Nephron (organoid): ENCODE measurements at regions not wholly inside any gene's neighbourhood (a gene's known extent, or its start where the extent isn't known, plus 50 kb on each side); places are given as distances from the start of the nearest gene placed in this dataset.

Source experiments
- H3K27ac Mint-ChIP-seq, 3 experiments: 2 replicates each; pipeline ENCODE4 v1.8.0; 2020; ENCODE audit warnings: mixed read lengths in 3 of 3, mild to moderate bottlenecking in 2 of 3, moderate library complexity in 1 of 3
- H3K27me3 Mint-ChIP-seq: 2 replicates; pipeline ENCODE4 v1.8.0; 2021; ENCODE audit warnings: low read depth, mild to moderate bottlenecking, moderate library complexity, mixed read lengths
- H3K36me3 Mint-ChIP-seq: 2 replicates; pipeline ENCODE4 v1.8.0; 2020; ENCODE audit warnings: low read depth, mixed read lengths
- H3K4me1 Mint-ChIP-seq: 2 replicates; pipeline ENCODE4 v1.8.0; 2020; ENCODE audit warnings: mixed read lengths
- H3K4me3 Mint-ChIP-seq, 3 experiments: 2 replicates each; pipeline ENCODE4 v1.8.0; 2020; ENCODE audit warnings: mild to moderate bottlenecking in 3 of 3, mixed read lengths in 3 of 3, moderate library complexity in 2 of 3
- H3K9me3 Mint-ChIP-seq: 2 replicates; pipeline ENCODE4 v1.8.0; 2020; ENCODE audit warnings: mixed read lengths
- TF ChIP-seq, protein P1 (sequence below), 3 experiments: fragments of 200-600 bp; sonication (generic); IDR thresholded peaks; one replicate each; pipeline ENCODE4 v1.5.0; 2021; ENCODE audit warnings: antibody characterized with exemption in 3 of 3; ENCODE audit not compliant: unreplicated experiment in 3 of 3

DNA sequence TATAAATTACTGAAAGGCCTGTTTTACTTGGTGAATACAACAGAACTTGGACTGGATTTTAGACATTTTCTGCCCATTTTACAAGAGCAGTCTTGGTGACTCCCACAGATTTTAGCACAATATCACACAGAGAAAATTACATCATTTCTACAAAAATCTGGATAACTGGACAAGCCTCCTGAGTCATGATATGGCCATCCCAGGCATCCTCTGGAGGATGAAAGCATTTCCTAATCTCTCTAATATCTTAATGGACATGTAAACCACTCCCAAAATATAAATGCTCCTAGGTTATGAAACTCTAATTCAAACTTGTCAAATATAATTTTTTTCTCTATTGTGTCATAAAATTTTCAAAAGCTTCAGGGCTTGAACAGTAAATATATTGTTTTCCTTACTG lies 1170.8 kb upstream of the PCDH7 start:
- no peaks in the 10 kb centered on the region for H3K4me1 Mint-ChIP-seq
- TF ChIP-seq, protein P1, sequence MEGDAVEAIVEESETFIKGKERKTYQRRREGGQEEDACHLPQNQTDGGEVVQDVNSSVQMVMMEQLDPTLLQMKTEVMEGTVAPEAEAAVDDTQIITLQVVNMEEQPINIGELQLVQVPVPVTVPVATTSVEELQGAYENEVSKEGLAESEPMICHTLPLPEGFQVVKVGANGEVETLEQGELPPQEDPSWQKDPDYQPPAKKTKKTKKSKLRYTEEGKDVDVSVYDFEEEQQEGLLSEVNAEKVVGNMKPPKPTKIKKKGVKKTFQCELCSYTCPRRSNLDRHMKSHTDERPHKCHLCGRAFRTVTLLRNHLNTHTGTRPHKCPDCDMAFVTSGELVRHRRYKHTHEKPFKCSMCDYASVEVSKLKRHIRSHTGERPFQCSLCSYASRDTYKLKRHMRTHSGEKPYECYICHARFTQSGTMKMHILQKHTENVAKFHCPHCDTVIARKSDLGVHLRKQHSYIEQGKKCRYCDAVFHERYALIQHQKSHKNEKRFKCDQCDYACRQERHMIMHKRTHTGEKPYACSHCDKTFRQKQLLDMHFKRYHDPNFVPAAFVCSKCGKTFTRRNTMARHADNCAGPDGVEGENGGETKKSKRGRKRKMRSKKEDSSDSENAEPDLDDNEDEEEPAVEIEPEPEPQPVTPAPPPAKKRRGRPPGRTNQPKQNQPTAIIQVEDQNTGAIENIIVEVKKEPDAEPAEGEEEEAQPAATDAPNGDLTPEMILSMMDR (IDR thresholded peaks at IDR 0.05; ENCODE audit: unreplicated experiment in 3 of 3) = no peak
- no peaks in the 10 kb centered on the region for H3K36me3 Mint-ChIP-seq
- H3K27ac Mint-ChIP-seq = no peak overlapping the region
- no peaks in the 10 kb centered on the region for H3K27me3 Mint-ChIP-seq
- peaks cover 8% of the 10 kb centered on the region for H3K9me3 Mint-ChIP-seq
- H3K4me3 Mint-ChIP-seq = no peak overlapping the region

DNA sequence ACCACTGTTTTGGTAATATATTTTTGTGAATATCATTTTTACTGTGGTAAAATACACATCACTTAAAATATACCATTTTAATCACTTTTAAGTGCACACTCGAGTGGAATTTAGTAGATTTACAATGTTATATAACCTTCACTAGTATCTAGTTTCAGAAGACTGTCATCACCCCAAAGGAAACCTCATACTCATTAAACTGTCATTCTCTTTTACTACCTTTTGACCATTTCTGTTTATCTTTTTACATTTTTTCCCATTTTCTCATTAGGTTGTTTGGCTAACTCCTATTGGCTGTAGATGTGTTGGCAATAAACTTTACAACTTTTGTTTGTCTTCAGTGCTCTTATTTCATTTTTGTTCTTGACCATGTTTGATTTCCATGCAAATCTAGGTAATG lies 1168.3 kb upstream of the PCDH7 start:
- Mint-ChIP-seq H3K27me3 (no peaks in the 10 kb centered on the region), H3K4me3 (no peak overlapping the region)

DNA sequence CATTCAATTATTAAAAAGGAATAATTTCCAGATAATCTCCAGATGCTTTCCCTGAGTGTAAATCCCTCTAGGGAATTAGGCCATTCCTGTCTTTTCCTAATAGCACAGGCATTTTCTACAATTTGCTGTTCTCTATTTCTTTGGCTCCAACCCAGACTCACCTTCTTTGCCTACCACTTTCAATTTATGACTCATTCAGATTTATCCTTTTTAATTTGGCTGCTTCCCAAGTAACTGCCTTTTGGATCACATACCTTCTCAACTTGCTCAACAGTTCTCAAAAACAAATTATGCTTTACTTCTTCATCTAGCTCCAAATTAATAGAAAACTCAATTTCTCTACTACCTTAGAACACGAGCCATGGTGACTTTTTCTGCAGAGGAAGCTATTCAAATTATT lies 1166.3 kb upstream of the PCDH7 start:
- no peak overlapping the region for H3K27ac Mint-ChIP-seq
- TF ChIP-seq, protein P1 (IDR thresholded peaks at IDR 0.05; ENCODE audit: unreplicated experiment in 3 of 3) = no peak

More for the DNA sequence above, 1168.3 kb upstream of the PCDH7 start:
- H3K27ac Mint-ChIP-seq = no peak overlapping the region
- no peaks in the 10 kb centered on the region for H3K4me1 Mint-ChIP-seq
- H3K36me3 Mint-ChIP-seq = no peaks in the 10 kb centered on the region
- H3K9me3 Mint-ChIP-seq = peaks cover 8% of the 10 kb centered on the region
- TF ChIP-seq, protein P1 (IDR thresholded peaks at IDR 0.05; ENCODE audit: unreplicated experiment in 3 of 3) = no peak

DNA sequence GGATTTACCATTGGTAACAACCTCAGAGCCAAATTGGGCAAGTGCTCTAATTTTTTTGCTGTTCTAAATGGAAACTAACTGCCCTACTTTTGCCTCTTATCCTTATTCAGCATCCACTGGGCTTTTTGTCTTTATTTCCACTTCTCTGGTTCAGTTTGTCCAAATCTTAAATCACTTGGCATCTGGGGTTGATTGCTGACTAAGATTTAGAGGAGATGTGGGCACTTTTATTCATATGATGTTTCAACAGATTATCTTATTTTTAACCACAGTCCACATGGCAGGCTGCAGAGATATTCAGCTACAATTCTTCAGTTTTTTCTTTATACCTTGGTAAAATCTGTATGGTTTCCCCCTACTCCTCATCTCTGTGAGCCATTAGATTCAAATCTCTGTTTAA lies 1161.4 kb upstream of the PCDH7 start:
- Mint-ChIP-seq H3K27me3 (no peaks in the 10 kb centered on the region), H3K36me3 (peaks cover 3% of the 10 kb centered on the region), H3K9me3 (peaks cover 5% of the 10 kb centered on the region), H3K27ac (peak overlapping the region in 1 of 3 experiments; percentile 5), H3K4me1 (no peaks in the 10 kb centered on the region), H3K4me3 (no peak overlapping the region)
- TF ChIP-seq, protein P1 (IDR thresholded peaks at IDR 0.05; ENCODE audit: unreplicated experiment in 3 of 3) = no peak

More for the DNA sequence above, 1166.3 kb upstream of the PCDH7 start:
- peaks cover 1% of the 10 kb centered on the region for H3K9me3 Mint-ChIP-seq
- no peak overlapping the region for H3K4me3 Mint-ChIP-seq
- no peaks in the 10 kb centered on the region for H3K36me3 Mint-ChIP-seq
- H3K27me3 Mint-ChIP-seq = no peaks in the 10 kb centered on the region
- H3K4me1 Mint-ChIP-seq = no peaks in the 10 kb centered on the region

- Mint-ChIP-seq H3K27ac (peak overlapping the region in 1 of 3 experiments; percentile 5), H3K4me1 (no peaks in the 10 kb centered on the region), H3K9me3 (peaks cover 5% of the 10 kb centered on the region), H3K36me3 (peaks cover 3% of the 10 kb centered on the region), H3K27me3 (no peaks in the 10 kb centered on the region), H3K4me3 (no peak overlapping the region)
- TF ChIP-seq, protein P1 (IDR thresholded peaks at IDR 0.05; ENCODE audit: unreplicated experiment in 3 of 3) = no peak
These were observed 1160.9 kb upstream of the PCDH7 start for GRCh38 chr4:29559286-29559685.

- TF ChIP-seq, protein P1 (IDR thresholded peaks at IDR 0.05; ENCODE audit: unreplicated experiment in 3 of 3) = no peak
- Mint-ChIP-seq H3K4me1 (no peaks in the 10 kb centered on the region), H3K27ac (peak overlapping the region in 1 of 3 experiments; percentile 34), H3K4me3 (no peak overlapping the region), H3K36me3 (peaks cover 3% of the 10 kb centered on the region), H3K9me3 (peaks cover 5% of the 10 kb centered on the region), H3K27me3 (no peaks in the 10 kb centered on the region)
These were observed 1159.7 kb upstream of the PCDH7 start for GRCh38 chr4:29560452-29560851.
